SU-DHL-6 (cell line): ENCODE measurements at regions not wholly inside any gene's neighbourhood (a gene's known extent, or its start where the extent isn't known, plus 50 kb on each side); places are given as distances from the start of the nearest gene placed in this dataset.

Experiments
- H2AFZ ChIP-seq: fragments of 200-600 bp; sonication (generic); 2 replicates; pipeline ENCODE4 v1.6.1; 2014; ENCODE audit warnings: low read depth, mild to moderate bottlenecking, moderate library complexity, mixed read lengths, antibody characterized with exemption, low read length; ENCODE audit not compliant: severe bottlenecking
- H3F3A ChIP-seq: fragments of 200-600 bp; shearing (Covaris generic); 2 replicates; pipeline ENCODE4 v1.6.0; 2016; ENCODE audit warnings: antibody characterized with exemption, mild to moderate bottlenecking; ENCODE audit not compliant: insufficient read depth
- H3K27ac ChIP-seq: fragments of 200-600 bp; sonication (generic); 2 replicates; pipeline ENCODE4 v1.5.1; 2016; ENCODE audit warnings: low read depth, mild to moderate bottlenecking, low read length, moderate library complexity, mixed read lengths
- H3K27me3 ChIP-seq: fragments of 200-600 bp; sonication (generic), shearing (Covaris generic); 2 replicates; pipeline ENCODE4 v1.6.0; 2014; ENCODE audit warnings: mild to moderate bottlenecking, low read length
- H3K36me3 ChIP-seq: fragments of 200-600 bp; sonication (generic); 2 replicates; pipeline ENCODE4 v1.6.1; 2014; ENCODE audit warnings: mild to moderate bottlenecking, low read length, mixed read lengths
- H3K4me2 ChIP-seq: fragments of 300-600, 200-600 bp; shearing (Covaris generic), sonication (generic); 2 replicates; pipeline ENCODE4 v1.6.0; 2014; ENCODE audit warnings: low read length, low read depth, mild to moderate bottlenecking; ENCODE audit not compliant: poor library complexity, severe bottlenecking
- H3K4me3 ChIP-seq: fragments of 200-600 bp; sonication (generic); 2 replicates; pipeline ENCODE4 v1.5.1; 2014; ENCODE audit warnings: antibody characterized with exemption, low read length, mild to moderate bottlenecking, mixed read lengths; ENCODE audit not compliant: insufficient read depth, poor library complexity, severe bottlenecking
- H3K79me2 ChIP-seq: fragments of 200-600 bp; sonication (generic); 2 replicates; pipeline ENCODE4 v1.6.1; 2014; ENCODE audit warnings: mild to moderate bottlenecking, low read length, moderate library complexity; ENCODE audit not compliant: insufficient read depth
- H3K9ac ChIP-seq: fragments of 200-600 bp; sonication (generic); 2 replicates; pipeline ENCODE4 v1.7.0; 2014; ENCODE audit warnings: mild to moderate bottlenecking, low read length
- H3K9me2 ChIP-seq: fragments of 200-600 bp; sonication (generic); replicated peaks from 2 replicates; pipeline ENCODE4 v1.6.1; 2014; ENCODE audit warnings: low read length; ENCODE audit not compliant: insufficient read depth
- H3K9me3 ChIP-seq: fragments of 200-600 bp; sonication (generic); 2 replicates; pipeline ENCODE4 v1.6.1; 2014; ENCODE audit warnings: low read length, mixed read lengths; ENCODE audit not compliant: insufficient read depth
- H4K20me1 ChIP-seq: fragments of 200-600 bp; sonication (generic); 2 replicates; pipeline ENCODE4 v1.6.1; 2014; ENCODE audit warnings: low read depth, mild to moderate bottlenecking, antibody characterized with exemption, low read length, moderate library complexity, mixed read lengths
- CTCF ChIP-seq: fragments of 200-600 bp; sonication (generic); IDR thresholded peaks from one replicate; pipeline ENCODE4 v1.5.1; 2017; ENCODE audit warnings: antibody characterized with exemption, mild to moderate bottlenecking, low read length, moderate library complexity; ENCODE audit not compliant: insufficient read depth, poor library complexity, severe bottlenecking
- EZH2phosphoT487 ChIP-seq: fragments of 200-600 bp; sonication (generic), shearing (Covaris generic); conservative IDR thresholded peaks from 2 replicates; pipeline ENCODE4 v1.6.1; 2018; ENCODE audit warnings: mild to moderate bottlenecking, antibody characterized with exemption, low read length, moderate library complexity, mixed read lengths

GRCh38 chr17:11121341-11121985 is 119.5 kb upstream of the SHISA6 start:
- Histone ChIP-seq H3K9me2 (no peaks in the 10 kb centered on the region), H3K4me2 (no peak overlapping the region), H3K79me2 (no peaks in the 10 kb centered on the region), H3K9ac (no peak overlapping the region), H3K36me3 (no peaks in the 10 kb centered on the region), H3K27ac (no peak overlapping the region), H4K20me1 (no peaks in the 10 kb centered on the region), H3K9me3 (no peaks in the 10 kb centered on the region), H3K4me3 (no peak overlapping the region), H2AFZ (no peak overlapping the region), H3F3A (no peaks in the 10 kb centered on the region), H3K27me3 (no peaks in the 10 kb centered on the region)
- TF ChIP-seq EZH2phosphoT487 = no peak
- TF ChIP-seq CTCF = no peak

DNA sequence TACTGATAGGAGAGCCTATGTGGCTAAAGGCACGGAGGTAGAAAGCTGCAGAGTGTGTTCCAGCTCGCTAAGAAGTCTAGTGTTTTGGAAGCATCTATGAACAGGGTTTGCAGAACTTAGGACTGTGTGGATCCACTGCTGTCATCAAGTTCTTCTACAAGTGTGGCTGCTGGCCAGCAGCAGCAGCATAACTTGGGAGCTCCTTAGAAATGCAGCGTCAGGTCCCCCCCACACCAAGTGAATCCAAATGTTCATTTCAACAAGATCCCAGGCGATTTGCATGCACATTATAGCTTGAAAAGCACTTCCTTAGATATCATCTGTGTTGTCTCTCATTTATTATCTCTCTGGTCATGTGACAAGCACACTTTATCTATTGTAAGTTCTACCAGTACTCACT is 131.9 kb upstream of the SHISA6 start:
- H3K9me3 ChIP-seq = no peaks in the 10 kb centered on the region
- no peaks in the 10 kb centered on the region; the same call in 1 of the 2 replicates for H3K9me2 ChIP-seq
- no peak overlapping the region for H3K4me2 ChIP-seq
- H3K79me2 ChIP-seq = no peaks in the 10 kb centered on the region
- no peak overlapping the region for H3K9ac ChIP-seq
- no peak overlapping the region for H2AFZ ChIP-seq
- no peak overlapping the region for H3K27ac ChIP-seq
- no peaks in the 10 kb centered on the region for H3K27me3 ChIP-seq
- H3K4me3 ChIP-seq = no peak overlapping the region
- TF ChIP-seq EZH2phosphoT487 = no peak
- no peak for TF ChIP-seq CTCF
- H3K36me3 ChIP-seq = no peaks in the 10 kb centered on the region
- no peaks in the 10 kb centered on the region for H3F3A ChIP-seq
- no peaks in the 10 kb centered on the region for H4K20me1 ChIP-seq

GRCh38 chr17:11105141-11105540 is 135.9 kb upstream of the SHISA6 start:
- H3K27ac ChIP-seq = no peak overlapping the region
- no peaks in the 10 kb centered on the region for H3K27me3 ChIP-seq
- no peaks in the 10 kb centered on the region for H3K36me3 ChIP-seq
- H3K79me2 ChIP-seq = no peaks in the 10 kb centered on the region
- H3K4me3 ChIP-seq = no peak overlapping the region
- no peak overlapping the region for H3K9ac ChIP-seq
- H3K9me2 ChIP-seq = no peaks in the 10 kb centered on the region; the same call in 1 of the 2 replicates
- no peak overlapping the region for H3K4me2 ChIP-seq
- no peaks in the 10 kb centered on the region for H3K9me3 ChIP-seq
- H2AFZ ChIP-seq = no peak overlapping the region
- no peaks in the 10 kb centered on the region for H4K20me1 ChIP-seq
- TF ChIP-seq CTCF = no peak
- no peak for TF ChIP-seq EZH2phosphoT487
- H3F3A ChIP-seq = no peaks in the 10 kb centered on the region
